T47D (cell line): ENCODE measurements at regions not wholly inside any gene's neighbourhood (a gene's known extent, or its start where the extent isn't known, plus 50 kb on each side); places are given as distances from the start of the nearest gene placed in this dataset.

Experiments used
- DNase-seq, 2 experiments: peaks; one replicate each; pipeline versions ENCODE4 v3.0.0 to v3.0.0-alpha.2; 2011 to 2012; ENCODE audit warnings: low read depth in 1 of 2, low spot score in 1 of 2
- JUND ChIP-seq: IDR thresholded peaks from 2 replicates; pipeline ENCODE4 v1.6.1; 2012; ENCODE audit warnings: low read depth
- in situ Hi-C: cut with HindIII; loops from 2 replicates; pipeline ENCODE4 v1.10.0; 2016; ENCODE audit warnings: low sequenced_read_pairs, low pct_unique_long_range_greater_than_20kb

DNA sequence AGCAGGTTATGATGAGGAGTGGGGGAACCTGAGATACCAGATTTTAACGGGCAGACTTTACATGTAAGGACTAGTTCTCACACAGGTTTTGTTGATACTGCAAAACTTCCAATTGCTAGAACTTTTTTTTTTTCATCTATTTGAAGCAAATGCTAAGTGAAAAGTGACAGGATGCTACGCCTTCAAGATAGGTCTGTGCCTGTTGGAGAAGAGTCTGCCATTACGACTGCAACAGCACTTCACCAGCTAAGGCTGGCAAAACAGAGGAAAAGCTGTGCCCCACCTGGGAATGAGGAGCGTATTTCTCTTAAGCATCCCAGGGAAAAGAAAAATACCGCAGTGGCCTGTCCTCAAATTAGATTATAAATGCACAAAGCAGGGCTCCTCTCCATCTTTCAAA lies 102.0 kb upstream of the CDH6 start:
- in situ Hi-C loops: no loop called here
- no peak for TF ChIP-seq JUND
- no peak for DNase-seq

GRCh38 chr5:31090467-31090866 lies 103.0 kb upstream of the CDH6 start:
- TF ChIP-seq JUND: no peak
- in situ Hi-C loops: no loop called here
- DNase-seq: no peak

DNA sequence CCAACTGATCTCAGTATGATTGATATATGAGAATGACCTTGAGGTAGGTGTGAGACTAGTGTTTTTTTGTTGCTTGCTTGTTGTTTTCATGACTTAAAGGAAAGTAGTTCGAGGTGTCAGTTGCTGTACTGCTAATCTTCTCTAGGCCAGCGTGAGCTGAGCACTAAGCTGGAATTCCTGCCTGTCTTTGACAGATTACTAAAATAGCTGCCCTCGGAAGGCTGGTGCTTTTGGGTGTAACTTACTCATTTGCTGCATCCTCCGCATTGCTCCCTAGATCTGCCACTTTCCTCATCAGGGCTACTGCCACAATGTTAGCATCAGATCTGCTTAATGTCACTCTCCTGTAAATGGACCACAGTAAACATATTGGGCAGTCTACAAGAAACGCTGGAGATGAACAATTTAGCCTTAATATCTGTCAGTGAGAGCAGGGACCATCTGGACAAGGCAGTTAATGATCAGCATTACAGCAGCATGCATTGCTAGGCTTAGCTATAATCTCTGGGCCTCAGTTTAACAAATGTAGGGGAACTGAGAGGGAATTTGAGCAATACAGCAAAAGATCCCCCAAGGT lies 106.6 kb upstream of the CDH6 start:
- no peak for DNase-seq
- TF ChIP-seq JUND: no peak
- in situ Hi-C loops: no loop called here

GRCh38 chr5:31084871-31085270 lies 108.6 kb upstream of the CDH6 start:
- no peak for DNase-seq
- in situ Hi-C loops: no loop called here
- no peak for TF ChIP-seq JUND

DNA sequence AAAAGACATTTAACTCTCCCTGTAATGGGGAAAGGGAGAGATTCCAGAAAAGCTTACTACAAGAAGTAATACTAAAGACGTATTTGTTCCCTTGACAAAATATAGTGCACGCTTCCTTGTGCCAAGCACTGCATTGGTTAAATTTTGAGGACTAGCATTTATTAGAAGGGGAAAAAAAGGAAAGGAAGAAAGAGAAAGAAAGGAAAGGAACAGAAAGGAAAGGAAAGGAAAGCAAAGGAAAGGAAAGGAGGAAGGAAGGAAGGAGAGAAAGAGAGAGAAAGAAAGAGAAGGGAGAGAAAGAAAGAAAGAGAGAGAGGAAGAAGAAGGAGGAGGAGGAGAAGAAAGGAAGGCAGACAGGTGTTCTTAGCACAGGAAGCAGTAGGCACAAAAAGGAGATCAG lies 110.1 kb upstream of the CDH6 start:
- no peak for DNase-seq
- no peak for TF ChIP-seq JUND
- in situ Hi-C loops: no loop called here

DNA sequence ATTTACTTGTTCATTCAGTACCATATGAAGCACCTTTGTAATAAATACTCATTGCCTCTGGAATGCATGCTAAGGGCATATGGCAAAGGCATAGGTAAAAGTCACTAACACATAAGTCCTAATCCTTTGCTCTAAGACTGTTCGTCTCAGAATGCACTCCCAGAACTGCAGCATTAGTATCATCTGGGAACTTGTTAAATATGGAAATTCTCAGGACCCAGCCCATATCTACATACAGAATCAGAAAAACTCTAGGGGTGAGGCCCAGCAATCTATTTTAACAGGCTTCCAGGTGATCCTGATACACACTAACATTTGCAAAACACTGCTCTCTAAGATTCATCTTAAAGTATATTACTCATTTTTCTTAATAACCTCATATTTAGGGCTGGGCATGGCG lies 113.8 kb upstream of the CDH6 start:
- in situ Hi-C loops: no loop called here

GRCh38 chr5:31078956-31079355 lies 114.5 kb upstream of the CDH6 start:
- in situ Hi-C loops: no loop called here
- no peak for TF ChIP-seq JUND
- no peak for DNase-seq

More for the DNA sequence above, 113.8 kb upstream of the CDH6 start:
- no peak for TF ChIP-seq JUND
- no peak for DNase-seq

DNA sequence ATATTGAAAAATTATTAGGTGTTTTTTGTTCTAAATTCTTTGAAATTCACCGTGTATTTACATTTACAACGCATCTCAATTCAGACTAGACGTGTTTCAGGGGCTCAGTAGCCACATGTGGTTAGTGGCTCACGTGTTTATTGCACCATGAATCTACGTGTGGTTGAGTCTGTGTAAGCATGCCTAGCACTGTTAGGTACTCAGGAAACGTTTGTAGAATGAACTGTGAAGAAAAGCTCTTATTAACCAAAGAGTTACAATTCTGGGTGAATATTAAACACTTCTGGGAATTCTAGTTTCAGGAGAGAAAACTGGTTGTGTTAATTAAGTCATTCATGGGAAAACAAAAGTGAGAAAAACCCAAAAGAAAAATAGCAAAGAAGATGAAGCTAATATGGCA lies 117.5 kb upstream of the CDH6 start:
- in situ Hi-C loops: no loop called here
- no peak for DNase-seq
- TF ChIP-seq JUND: no peak

- in situ Hi-C loops: no loop called here
- TF ChIP-seq JUND: no peak
- no peak for DNase-seq
These were observed 125.2 kb upstream of the CDH6 start for GRCh38 chr5:31068287-31068686.

GRCh38 chr5:31066655-31067328 lies 126.7 kb upstream of the CDH6 start:
- in situ Hi-C loops: no loop called here
- no peak for TF ChIP-seq JUND
- no peak for DNase-seq

GRCh38 chr5:31064215-31064614 lies 129.3 kb upstream of the CDH6 start:
- TF ChIP-seq JUND: no peak
- in situ Hi-C loops: no loop called here
- DNase-seq: no peak

- no peak for TF ChIP-seq JUND
These were observed 130.4 kb upstream of the CDH6 start for GRCh38 chr5:31062902-31063580.

DNA sequence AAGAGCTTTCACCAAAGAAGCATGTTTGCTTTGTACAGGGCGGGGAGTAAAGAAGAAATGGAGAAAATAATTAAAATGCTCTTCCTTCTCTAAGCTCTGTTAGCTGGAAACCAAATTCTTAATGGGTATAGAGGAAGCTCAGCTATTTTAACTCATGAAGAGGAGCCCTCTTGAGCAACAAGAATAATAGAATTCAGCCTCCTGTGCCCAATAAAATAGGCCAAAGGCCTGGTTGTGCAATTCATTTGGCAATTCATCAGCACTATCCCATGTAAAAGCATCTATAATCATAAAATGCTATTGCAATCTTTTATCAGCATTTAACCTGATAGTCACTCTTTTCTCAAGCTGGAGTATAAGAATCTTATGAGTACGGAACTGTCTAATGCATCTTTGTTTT lies 133.6 kb upstream of the CDH6 start:
- no peak for TF ChIP-seq JUND
- DNase-seq: no peak
- in situ Hi-C loops: no loop called here

More at GRCh38 chr5:31062902-31063580, 130.4 kb upstream of the CDH6 start:
- no peak for DNase-seq
- in situ Hi-C loops: no loop called here

- in situ Hi-C loops: no loop called here
- TF ChIP-seq JUND: no peak
These were observed 139.0 kb upstream of the CDH6 start for GRCh38 chr5:31054453-31054852.

More at GRCh38 chr5:31054453-31054852, 139.0 kb upstream of the CDH6 start:
- DNase-seq: no peak
